ENCODE measurements at regions not wholly inside any gene's neighbourhood (a gene's known extent, or its start where the extent isn't known, plus 50 kb on each side); places are given as distances from the start of the nearest gene placed in this dataset.

DNA sequence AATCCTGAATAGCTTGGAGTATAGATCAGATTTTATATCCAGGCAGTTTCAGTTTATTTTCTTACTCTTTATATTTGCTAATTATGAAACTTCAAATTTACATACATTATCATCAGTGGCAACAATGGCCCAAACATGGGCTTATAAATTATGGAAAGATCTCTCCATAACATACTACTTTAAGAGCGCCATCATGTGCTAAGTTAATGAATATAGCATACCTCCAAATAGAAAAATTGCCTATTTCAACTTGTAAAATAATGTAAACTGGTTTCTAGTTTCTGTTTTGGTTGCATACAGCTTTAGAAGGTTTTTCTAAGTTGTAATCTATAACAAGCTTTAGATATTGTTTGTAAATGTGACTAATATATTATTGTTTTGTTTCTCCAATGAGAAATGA is 531.3 kb upstream of the UBE2E2 start:
- no peaks in the 10 kb centered on the region for H3K27me3 ChIP-seq
- WGBS, 2 donors: 87 to 95% methylated on average over 1 of the region's 1 CpG
- H3K36me3 ChIP-seq: no peaks in the 10 kb centered on the region
- no peaks in the 10 kb centered on the region for H3K4me1 ChIP-seq
- no peak for TF ChIP-seq POLR2A (IDR thresholded peaks at IDR 0.05)
- TF ChIP-seq EP300 (IDR thresholded peaks at IDR 0.05): no peak
- TF ChIP-seq, protein P1, sequence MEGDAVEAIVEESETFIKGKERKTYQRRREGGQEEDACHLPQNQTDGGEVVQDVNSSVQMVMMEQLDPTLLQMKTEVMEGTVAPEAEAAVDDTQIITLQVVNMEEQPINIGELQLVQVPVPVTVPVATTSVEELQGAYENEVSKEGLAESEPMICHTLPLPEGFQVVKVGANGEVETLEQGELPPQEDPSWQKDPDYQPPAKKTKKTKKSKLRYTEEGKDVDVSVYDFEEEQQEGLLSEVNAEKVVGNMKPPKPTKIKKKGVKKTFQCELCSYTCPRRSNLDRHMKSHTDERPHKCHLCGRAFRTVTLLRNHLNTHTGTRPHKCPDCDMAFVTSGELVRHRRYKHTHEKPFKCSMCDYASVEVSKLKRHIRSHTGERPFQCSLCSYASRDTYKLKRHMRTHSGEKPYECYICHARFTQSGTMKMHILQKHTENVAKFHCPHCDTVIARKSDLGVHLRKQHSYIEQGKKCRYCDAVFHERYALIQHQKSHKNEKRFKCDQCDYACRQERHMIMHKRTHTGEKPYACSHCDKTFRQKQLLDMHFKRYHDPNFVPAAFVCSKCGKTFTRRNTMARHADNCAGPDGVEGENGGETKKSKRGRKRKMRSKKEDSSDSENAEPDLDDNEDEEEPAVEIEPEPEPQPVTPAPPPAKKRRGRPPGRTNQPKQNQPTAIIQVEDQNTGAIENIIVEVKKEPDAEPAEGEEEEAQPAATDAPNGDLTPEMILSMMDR (IDR thresholded peaks at IDR 0.05): no peak
- H3K4me3 ChIP-seq: no peak overlapping the region
- H3K27ac ChIP-seq: no peak overlapping the region
- H3K9me3 ChIP-seq: no peaks in the 10 kb centered on the region
- DNase-seq (ENCODE audit: low spot score in 2 of 2): no peak

DNA sequence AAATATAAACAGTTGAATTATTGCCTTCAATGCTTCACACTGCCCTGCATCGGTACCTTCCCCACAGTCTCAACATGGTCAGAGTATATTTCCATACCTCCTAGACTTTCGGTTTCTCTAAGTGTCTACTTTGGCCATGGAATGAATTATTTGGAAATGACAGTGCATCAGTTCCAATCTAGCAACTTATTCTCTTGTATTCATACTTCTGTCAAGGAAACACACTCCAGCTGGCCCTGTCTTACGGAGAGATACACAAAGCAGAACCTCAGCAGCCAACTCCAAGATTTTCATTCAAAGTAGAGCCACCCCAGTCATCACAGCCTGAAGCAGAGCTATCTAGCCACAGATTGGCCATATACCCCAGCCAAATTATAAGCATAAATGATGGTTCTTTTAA is 518.4 kb upstream of the UBE2E2 start:
- no peak overlapping the region for H3K27ac ChIP-seq
- TF ChIP-seq POLR2A (IDR thresholded peaks at IDR 0.05) (no peak), EP300 (IDR thresholded peaks at IDR 0.05) (no peak)
- TF ChIP-seq, protein P1 (IDR thresholded peaks at IDR 0.05): no peak
- H3K9me3 ChIP-seq: no peaks in the 10 kb centered on the region
- H3K4me1 ChIP-seq: no peaks in the 10 kb centered on the region
- H3K27me3 ChIP-seq: no peaks in the 10 kb centered on the region
- no peak overlapping the region for H3K4me3 ChIP-seq
- 81 to 82% methylated on average over 3 of the region's 3 CpGs for WGBS, 2 donors
- H3K36me3 ChIP-seq: no peaks in the 10 kb centered on the region
- no peak for DNase-seq (ENCODE audit: low spot score in 2 of 2)

DNA sequence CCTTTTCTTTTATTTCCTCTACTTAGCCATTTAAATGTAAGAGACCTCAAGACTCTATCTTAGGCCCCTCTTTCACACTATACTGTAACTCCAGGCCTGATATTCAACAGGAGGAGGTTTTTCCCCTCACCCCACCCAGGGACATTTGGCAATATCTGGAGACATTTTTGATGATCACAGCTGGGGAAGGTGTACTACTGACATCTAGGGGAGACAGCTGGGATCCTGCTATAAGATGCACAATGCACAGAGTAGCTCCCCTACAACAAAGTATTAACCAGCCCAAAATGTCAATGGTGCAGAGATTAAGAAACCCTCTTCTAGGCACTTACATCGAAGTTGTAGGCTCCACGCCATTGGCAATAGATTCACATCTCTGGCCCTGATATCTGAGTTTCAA is 517.5 kb upstream of the UBE2E2 start:
- no peaks in the 10 kb centered on the region for H3K9me3 ChIP-seq
- no peak for DNase-seq (ENCODE audit: low spot score in 2 of 2)
- 82 to 93% methylated on average over 2 of the region's 2 CpGs for WGBS, 2 donors
- H3K4me1 ChIP-seq: no peaks in the 10 kb centered on the region
- no peak overlapping the region for H3K4me3 ChIP-seq
- TF ChIP-seq POLR2A (IDR thresholded peaks at IDR 0.05) (no peak), EP300 (IDR thresholded peaks at IDR 0.05) (no peak)
- TF ChIP-seq, protein P1 (IDR thresholded peaks at IDR 0.05): no peak
- H3K27ac ChIP-seq: no peak overlapping the region
- no peaks in the 10 kb centered on the region for H3K27me3 ChIP-seq
- no peaks in the 10 kb centered on the region for H3K36me3 ChIP-seq

DNA sequence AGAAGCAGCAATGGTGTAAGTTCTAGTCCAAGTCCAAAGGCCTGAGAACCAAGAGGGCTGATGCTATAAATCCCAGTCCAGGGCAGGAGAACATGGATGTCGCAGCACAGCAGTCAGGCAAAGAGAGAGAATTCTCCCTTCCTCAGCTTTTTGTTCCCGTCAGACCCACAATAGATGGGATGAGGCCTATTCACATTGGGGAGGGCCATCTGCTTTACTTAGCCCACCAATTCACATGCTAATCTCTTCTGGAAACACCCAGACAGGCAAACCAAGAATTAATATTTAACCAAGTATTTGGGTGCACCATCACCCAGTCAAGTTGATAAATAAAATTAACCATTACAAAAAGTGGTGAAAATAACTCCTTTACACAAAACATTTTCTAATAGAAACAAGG is 511.7 kb upstream of the UBE2E2 start:
- no peak overlapping the region for H3K4me3 ChIP-seq
- WGBS, 2 donors: 66 to 89% methylated on average over 2 of the region's 2 CpGs
- no peaks in the 10 kb centered on the region for H3K4me1 ChIP-seq
- no peaks in the 10 kb centered on the region for H3K27me3 ChIP-seq
- DNase-seq (ENCODE audit: low spot score in 2 of 2): no peak
- no peak overlapping the region for H3K27ac ChIP-seq
- H3K9me3 ChIP-seq: no peaks in the 10 kb centered on the region
- TF ChIP-seq EP300 (IDR thresholded peaks at IDR 0.05): no peak
- TF ChIP-seq POLR2A (IDR thresholded peaks at IDR 0.05): no peak
- TF ChIP-seq, protein P1 (IDR thresholded peaks at IDR 0.05): no peak
- H3K36me3 ChIP-seq: no peaks in the 10 kb centered on the region

DNA sequence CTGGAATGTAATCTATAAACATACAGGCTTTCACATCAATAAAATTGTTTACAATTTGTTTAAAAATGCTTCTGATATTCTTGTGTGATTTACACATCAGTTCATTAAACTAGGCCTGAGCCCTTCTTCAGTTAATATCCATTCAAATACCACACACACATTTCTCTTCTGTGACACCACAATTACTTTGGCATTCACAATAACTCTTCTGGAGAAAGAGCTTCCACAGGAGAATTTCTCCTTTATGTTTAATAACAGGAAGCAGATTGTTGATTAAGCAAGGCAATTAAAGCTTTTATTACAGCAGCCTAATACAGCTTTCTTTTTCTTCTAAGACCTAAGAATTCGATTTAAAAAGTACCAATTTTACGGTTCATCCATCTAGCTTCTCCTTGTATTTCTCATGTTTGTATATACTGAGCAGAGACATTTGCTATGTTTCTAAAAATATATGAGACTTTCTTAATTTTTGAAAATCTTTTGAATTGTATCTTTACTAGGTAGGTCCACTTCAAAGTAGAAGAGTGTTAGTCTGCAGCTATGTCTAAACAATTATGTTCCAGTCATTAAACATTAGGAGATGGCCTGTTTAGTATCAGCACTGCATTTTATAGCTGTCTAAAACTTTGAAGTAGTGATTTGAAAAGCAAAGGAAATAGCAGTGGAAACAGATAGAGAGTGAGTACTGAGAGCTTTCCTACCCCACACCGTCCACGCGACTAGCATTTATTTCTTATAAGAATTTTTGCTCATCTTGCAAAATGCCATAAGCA is 511.1 kb upstream of the UBE2E2 start:
- H3K27me3 ChIP-seq: no peaks in the 10 kb centered on the region
- H3K36me3 ChIP-seq: no peaks in the 10 kb centered on the region
- no peak for DNase-seq (ENCODE audit: low spot score in 2 of 2)
- no peak overlapping the region for H3K27ac ChIP-seq
- no peaks in the 10 kb centered on the region for H3K4me1 ChIP-seq
- 52 to 65% methylated on average over 5 of the region's 5 CpGs for WGBS, 2 donors
- H3K4me3 ChIP-seq: no peak overlapping the region
- TF ChIP-seq POLR2A (IDR thresholded peaks at IDR 0.05) (no peak), EP300 (IDR thresholded peaks at IDR 0.05) (no peak)
- TF ChIP-seq, protein P1 (IDR thresholded peaks at IDR 0.05): no peak
- no peaks in the 10 kb centered on the region for H3K9me3 ChIP-seq
